Urinary bladder (tissue), 3 donors: ENCODE measurements at regions not wholly inside any gene's neighbourhood (a gene's known extent, or its start where the extent isn't known, plus 50 kb on each side); places are given as distances from the start of the nearest gene placed in this dataset.
"Not testable (repeated sequence)": the region's sequence is repeated elsewhere in the genome, so short reads cannot be mapped to it uniquely, and the experiment has no call there.

ENCODE experiments used
- DNase-seq: peaks from one replicate; pipeline ENCODE4 v3.0.0-alpha.2; 2015; ENCODE audit errors: extremely low spot score
- H3K27ac ChIP-seq: one replicate; pipeline ENCODE4 v1.5.1; 2013; ENCODE audit warnings: low read depth, mild to moderate bottlenecking, moderate library complexity
- H3K36me3 ChIP-seq: one replicate; pipeline ENCODE4 v1.6.1; 2013; ENCODE audit warnings: mild to moderate bottlenecking, moderate library complexity; ENCODE audit not compliant: insufficient read depth
- H3K4me1 ChIP-seq: one replicate; pipeline ENCODE4 v1.6.1; 2013; ENCODE audit warnings: mild to moderate bottlenecking, moderate library complexity; ENCODE audit not compliant: insufficient read depth
- H3K4me3 ChIP-seq: one replicate; pipeline ENCODE4 v1.5.1; 2013; ENCODE audit warnings: low read depth, low read length
- WGBS: extraction: QIAGEN DNeasy Blood & Tissue Kit; methylation state at CpG from one replicate; pipeline ENCODE4 v1.1.7; 2013; 5-methylcytosine and 5-hydroxymethylcytosine counted together
- donor health status: healthy with polysubstance abuse.
- donor health status: healthy.

- DNase-seq, result no peak
- Histone ChIP-seq H3K27ac (no peak overlapping the region), H3K4me3 (no peak overlapping the region), H3K4me1 (no peaks in the 10 kb centered on the region), H3K36me3 (no peaks in the 10 kb centered on the region)
Observed at GRCh38 chr2:52445686-52446085, 1321.9 kb upstream of the CHAC2 start.

DNA sequence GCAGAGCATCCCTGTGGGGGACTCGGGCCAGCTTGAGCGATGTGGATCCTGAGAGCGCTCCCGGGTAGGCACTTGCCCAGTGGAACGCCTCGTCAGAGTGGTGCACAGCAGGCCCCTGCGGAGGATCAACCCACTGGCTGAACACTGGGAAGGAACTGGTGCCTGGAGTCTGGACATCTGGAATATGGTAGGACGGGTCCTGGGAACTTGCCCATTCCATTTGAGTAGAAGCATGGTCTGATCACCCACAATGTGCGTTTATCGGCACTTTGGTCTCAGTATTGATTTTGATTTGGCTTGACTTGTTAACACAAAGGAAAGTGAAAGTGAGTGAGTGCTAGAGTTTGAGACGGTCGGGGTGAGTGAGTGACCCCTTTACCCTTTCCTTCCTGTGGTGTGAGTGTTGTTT, 1336.2 kb upstream of the CHAC2 start:
- WGBS, result 96% methylated on average over 12 of the region's 12 CpGs
- no peaks in the 10 kb centered on the region for H3K36me3 ChIP-seq
- H3K4me1 ChIP-seq, result no peaks in the 10 kb centered on the region
- H3K27ac ChIP-seq, result no peak overlapping the region
- DNase-seq, result no peak
- no peak overlapping the region for H3K4me3 ChIP-seq

DNA sequence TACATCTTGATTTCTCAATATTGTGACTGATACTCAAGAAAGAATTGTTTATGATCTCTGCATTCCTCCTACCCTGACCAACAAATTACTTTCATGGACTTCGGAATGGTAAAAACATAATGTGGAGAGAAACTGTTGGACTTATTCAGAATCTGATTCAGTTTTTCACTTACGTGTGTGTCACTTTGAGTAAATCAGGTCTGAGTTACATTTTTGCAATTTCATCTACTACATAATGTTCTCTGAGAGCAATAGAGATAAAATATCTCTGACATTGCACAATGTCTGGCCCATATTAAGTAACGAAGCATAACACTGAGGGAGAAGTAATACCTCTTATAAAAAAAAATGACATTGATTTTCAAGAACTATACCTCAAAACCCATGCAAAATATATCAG, 1337.9 kb upstream of the CHAC2 start:
- Histone ChIP-seq H3K36me3 (no peaks in the 10 kb centered on the region), H3K4me1 (no peaks in the 10 kb centered on the region), H3K27ac (no peak overlapping the region), H3K4me3 (no peak overlapping the region)
- WGBS, result 72% methylated on average over 3 of the region's 3 CpGs
- DNase-seq, result no peak

- DNase-seq, result no peak
- H3K27ac ChIP-seq, result no peak overlapping the region
- no peaks in the 10 kb centered on the region for H3K36me3 ChIP-seq
- no peak overlapping the region for H3K4me3 ChIP-seq
- 38% methylated on average over 2 of the region's 2 CpGs for WGBS
- H3K4me1 ChIP-seq, result no peaks in the 10 kb centered on the region
Observed at GRCh38 chr2:52429171-52429570, 1338.4 kb upstream of the CHAC2 start.

- no peak overlapping the region for H3K27ac ChIP-seq
- no peak for DNase-seq
- 91% methylated on average over 2 of the region's 2 CpGs for WGBS
- H3K4me3 ChIP-seq, result no peak overlapping the region
- H3K36me3 ChIP-seq, result no peaks in the 10 kb centered on the region
- H3K4me1 ChIP-seq, result no peaks in the 10 kb centered on the region
Observed at GRCh38 chr2:52428224-52428623, 1339.4 kb upstream of the CHAC2 start.

DNA sequence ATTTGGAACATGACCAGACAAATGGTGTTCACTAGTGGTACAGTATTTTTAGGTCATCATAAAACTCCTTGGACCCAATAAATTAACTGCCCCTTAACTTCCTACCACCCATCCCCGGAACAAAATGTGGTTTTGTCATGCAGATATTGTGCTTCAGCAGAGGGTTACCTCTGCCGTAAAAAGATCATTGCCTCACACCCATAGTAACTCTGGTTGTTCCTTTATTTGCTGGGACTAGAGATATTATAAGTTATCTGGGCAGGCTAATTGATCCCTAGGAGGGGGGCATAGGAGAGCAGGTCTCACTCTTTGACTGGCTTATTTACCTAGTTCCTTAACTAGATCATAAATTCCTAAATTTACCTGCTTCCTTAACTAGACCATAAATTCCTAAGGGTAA, 1343.9 kb upstream of the CHAC2 start:
- WGBS, result 81% methylated on average over 2 of the region's 2 CpGs
- H3K4me3 ChIP-seq, result no peak overlapping the region
- no peak overlapping the region for H3K27ac ChIP-seq
- H3K4me1 ChIP-seq, result no peaks in the 10 kb centered on the region
- DNase-seq, result no peak
- no peaks in the 10 kb centered on the region for H3K36me3 ChIP-seq

DNA sequence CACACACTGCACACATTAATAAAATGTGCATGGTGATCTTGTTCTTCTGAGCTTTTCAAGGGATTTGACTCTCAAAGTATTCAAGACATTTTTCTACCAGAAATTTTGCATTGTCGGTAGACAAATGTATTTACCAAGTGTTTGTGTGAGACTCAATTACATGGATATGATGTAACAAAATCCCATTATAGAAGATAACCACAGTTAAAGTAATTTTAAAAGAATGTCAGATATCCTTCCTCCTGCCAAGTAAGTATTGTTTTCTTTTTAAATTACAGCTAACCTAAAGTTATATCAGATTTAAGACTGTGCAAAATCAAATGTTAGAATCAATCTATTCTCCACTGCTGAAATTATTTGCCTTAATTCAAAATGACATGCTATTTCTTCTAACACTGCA, 1344.5 kb upstream of the CHAC2 start:
- Histone ChIP-seq H3K4me3 (no peak overlapping the region), H3K27ac (no peak overlapping the region)
- 80% methylated on average over 1 of the region's 1 CpG for WGBS

DNA sequence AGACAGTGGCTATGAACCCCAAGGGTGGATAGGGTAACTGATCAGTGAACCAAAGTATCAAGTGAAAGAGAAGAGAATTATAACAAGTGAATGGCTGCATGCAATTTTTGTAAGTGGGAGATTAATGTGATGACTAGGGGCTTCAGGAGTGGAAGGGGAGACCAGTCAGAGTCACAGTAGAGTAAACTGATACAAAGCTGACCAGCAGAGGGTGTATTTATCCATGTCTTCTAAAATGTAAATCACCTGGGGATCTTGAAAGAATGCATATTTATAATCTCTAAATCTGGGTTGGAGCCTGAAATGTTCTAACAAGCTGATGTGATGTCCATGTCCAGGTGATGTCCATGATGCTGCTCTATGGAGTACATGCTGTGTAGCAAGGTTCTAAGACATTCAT, 1351.3 kb upstream of the CHAC2 start:
- no peaks in the 10 kb centered on the region for H3K4me1 ChIP-seq
- no peak overlapping the region for H3K27ac ChIP-seq
- no peak overlapping the region for H3K4me3 ChIP-seq
- no peaks in the 10 kb centered on the region for H3K36me3 ChIP-seq
- no peak for DNase-seq

More for the DNA sequence above, 1344.5 kb upstream of the CHAC2 start:
- no peaks in the 10 kb centered on the region for H3K4me1 ChIP-seq
- H3K36me3 ChIP-seq, result no peaks in the 10 kb centered on the region
- no peak for DNase-seq

DNA sequence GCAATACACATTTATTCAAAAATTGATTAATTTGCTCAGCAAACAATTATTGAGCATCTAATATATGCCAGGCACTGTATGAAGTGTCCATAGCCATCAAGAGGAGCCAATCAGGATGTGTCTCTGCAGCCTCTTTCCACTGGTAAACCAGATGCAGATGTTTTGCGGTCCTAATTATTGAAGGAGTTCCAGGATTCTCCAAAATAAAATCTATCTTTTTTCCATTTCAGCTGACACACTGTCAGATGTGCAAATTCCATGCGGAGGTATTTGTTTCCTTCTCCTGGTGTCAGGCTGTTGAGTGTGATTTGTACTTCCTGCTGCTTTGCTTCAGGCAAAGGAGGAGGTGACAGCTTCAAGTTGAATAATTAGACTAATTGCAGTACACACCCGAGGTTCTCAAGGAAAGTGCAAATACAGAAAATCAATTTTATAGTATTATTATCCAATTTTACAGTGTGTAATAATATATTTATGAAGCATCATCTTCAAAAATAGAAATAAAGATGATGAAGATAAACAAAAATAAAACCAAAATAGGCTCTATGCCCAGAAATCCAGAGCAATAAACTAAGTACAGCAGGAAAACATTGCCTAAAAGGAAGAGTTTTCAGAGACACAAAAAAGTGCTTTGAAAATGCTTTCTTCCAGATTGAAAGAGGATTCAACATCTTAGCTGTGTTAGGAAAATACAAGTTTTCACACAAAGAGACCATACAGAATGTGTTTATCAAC, 1352.9 kb upstream of the CHAC2 start:
- Histone ChIP-seq H3K36me3 (no peaks in the 10 kb centered on the region), H3K27ac (no peak overlapping the region), H3K4me3 (no peak overlapping the region), H3K4me1 (no peaks in the 10 kb centered on the region)
- DNase-seq, result no peak
- WGBS, result 39% methylated on average over 3 of the region's 3 CpGs

- H3K4me3 ChIP-seq, DNase-seq, H3K36me3 ChIP-seq, H3K4me1 ChIP-seq, H3K27ac ChIP-seq: not testable (repeated sequence)
- WGBS, result 91% methylated on average over 12 of the region's 12 CpGs
Observed at GRCh38 chr2:52409308-52410118, 1358.1 kb upstream of the CHAC2 start.

DNA sequence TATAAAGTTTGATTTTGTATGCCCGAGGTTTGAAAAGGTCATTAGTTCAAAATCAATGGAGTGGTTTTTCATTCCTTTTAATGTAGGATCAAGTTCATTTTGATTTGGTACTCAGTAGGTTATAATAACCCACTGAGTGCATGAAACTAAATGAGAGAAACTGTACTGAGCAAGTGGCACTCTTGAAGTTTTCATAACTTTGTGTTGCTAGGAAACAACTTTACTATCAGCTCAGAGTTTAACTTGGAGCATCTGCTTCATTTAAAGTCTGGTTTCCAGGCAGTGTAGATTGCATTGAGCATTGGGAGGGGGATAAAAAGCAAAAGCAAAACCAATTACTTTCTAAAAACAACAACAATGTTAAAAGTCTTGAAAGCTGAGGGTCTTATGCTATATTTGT, 1361.6 kb upstream of the CHAC2 start:
- Histone ChIP-seq H3K4me1 (no peaks in the 10 kb centered on the region), H3K27ac (no peak overlapping the region), H3K36me3 (no peaks in the 10 kb centered on the region), H3K4me3 (no peak overlapping the region)
- no peak for DNase-seq
- 45% methylated on average over 1 of the region's 1 CpG for WGBS

DNA sequence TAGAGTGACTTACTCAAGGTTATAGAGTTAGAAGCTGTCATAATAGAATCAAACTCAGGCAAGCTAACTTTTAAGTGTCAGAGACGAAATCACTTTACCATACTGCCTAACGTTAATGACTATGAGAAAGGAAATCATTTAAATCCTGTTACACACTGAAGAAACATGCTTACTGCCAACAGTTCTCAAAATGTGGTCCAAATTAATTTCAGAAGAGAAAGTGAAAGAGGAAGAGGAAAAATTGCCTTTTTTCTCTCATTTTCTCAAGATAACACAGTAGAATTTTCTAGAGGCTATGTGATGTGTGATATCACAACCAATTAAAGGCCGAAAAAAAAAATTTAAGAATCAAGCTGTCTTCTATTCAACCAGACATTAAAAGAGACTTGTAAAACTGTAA, 1362.7 kb upstream of the CHAC2 start:
- Histone ChIP-seq H3K27ac (no peak overlapping the region), H3K36me3 (no peaks in the 10 kb centered on the region), H3K4me3 (no peak overlapping the region), H3K4me1 (no peaks in the 10 kb centered on the region)
- DNase-seq, result no peak
- 68% methylated on average over 3 of the region's 3 CpGs for WGBS

GRCh38 chr2:52404046-52404445, 1363.6 kb upstream of the CHAC2 start:
- Histone ChIP-seq H3K36me3 (no peaks in the 10 kb centered on the region), H3K4me1 (no peaks in the 10 kb centered on the region), H3K4me3 (no peak overlapping the region), H3K27ac (no peak overlapping the region)
- 50% methylated on average over 4 of the region's 4 CpGs for WGBS
- DNase-seq, result no peak

- DNase-seq, result no peak
- WGBS, result 80% methylated on average over 6 of the region's 6 CpGs
- Histone ChIP-seq H3K27ac (no peak overlapping the region), H3K4me1 (no peaks in the 10 kb centered on the region), H3K4me3 (no peak overlapping the region), H3K36me3 (no peaks in the 10 kb centered on the region)
Observed at GRCh38 chr2:52402128-52402527, 1365.5 kb upstream of the CHAC2 start.
